Hepatocyte (in vitro differentiated cells): ENCODE measurements at regions not wholly inside any gene's neighbourhood (a gene's known extent, or its start where the extent isn't known, plus 50 kb on each side); places are given as distances from the start of the nearest gene placed in this dataset.

Source experiments
- CTCF ChIP-seq: fragments of 200-600 bp; sonication (generic); IDR thresholded peaks from 2 replicates; pipeline ENCODE4 v1.5.1; 2016; ENCODE audit warnings: antibody characterized with exemption, mild to moderate bottlenecking; ENCODE audit not compliant: poor library complexity
- EZH2phosphoT487 ChIP-seq: fragments of 200-600 bp; sonication (generic); IDR thresholded peaks from one replicate; pipeline ENCODE4 v1.6.1; 2018; ENCODE audit warnings: antibody characterized with exemption, mild to moderate bottlenecking, low read depth, moderate library complexity; ENCODE audit not compliant: unreplicated experiment, severe bottlenecking

DNA sequence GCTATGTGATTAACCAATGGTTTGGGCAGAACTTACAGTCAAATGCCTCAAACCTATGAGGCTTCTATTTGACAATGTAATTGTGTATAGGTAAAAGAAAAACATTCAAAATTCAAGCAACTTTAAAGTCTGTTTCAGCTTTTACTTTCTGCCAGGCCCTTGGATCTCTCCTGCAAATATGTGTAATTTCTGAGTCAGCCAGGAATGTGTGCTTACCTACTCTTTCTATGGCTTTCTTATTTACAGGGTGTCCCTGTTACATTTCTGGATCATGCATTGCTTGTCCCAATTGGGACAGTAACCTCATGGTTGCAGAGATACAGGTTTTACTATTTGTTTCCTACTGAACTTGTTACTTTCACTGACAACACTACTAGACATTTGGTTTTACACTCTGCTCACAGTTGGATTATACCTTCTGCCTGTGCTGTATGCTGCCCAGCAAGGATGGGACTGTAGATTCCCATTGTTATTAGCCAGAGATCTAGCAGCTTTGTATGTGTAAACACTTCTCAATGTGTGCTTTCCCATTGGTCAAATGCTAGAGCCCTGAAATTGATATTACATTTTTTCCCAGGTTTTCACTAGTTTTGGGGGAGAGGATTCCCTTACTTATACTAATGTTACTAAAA, 355.3 kb downstream of the ARL4A start:
- TF ChIP-seq CTCF (no peak), EZH2phosphoT487 (no peak)
